ENCODE measurements at regions not wholly inside any gene's neighbourhood (a gene's known extent, or its start where the extent isn't known, plus 50 kb on each side); places are given as distances from the start of the nearest gene placed in this dataset.

GRCh38 chr11:116096272-116096995 lies 592.2 kb upstream of the CADM1 start:
- ATAC-seq, result no peak
- TF ChIP-seq ZNF8 (CRISPR knock-in tag; IDR thresholded peaks at IDR 0.05), result no peak
- TF ChIP-seq PPARA (CRISPR knock-in tag; IDR thresholded peaks at IDR 0.05; ENCODE audit: borderline replicate concordance), result no peak
- TF ChIP-seq RARB (CRISPR knock-in tag; IDR thresholded peaks at IDR 0.05), result no peak
- no peak for TF ChIP-seq CSDC2 (CRISPR knock-in tag; IDR thresholded peaks at IDR 0.05)
- TF ChIP-seq ZNF565 (CRISPR knock-in tag; conservative IDR thresholded peaks at IDR 0.05; ENCODE audit: low read depth), result no peak
- no peak for TF ChIP-seq OSR1 (CRISPR knock-in tag; IDR thresholded peaks at IDR 0.05)
- no peak for TF ChIP-seq ZC3H10 (CRISPR knock-in tag; IDR thresholded peaks at IDR 0.05)
- TF ChIP-seq ISL1 (CRISPR knock-in tag; IDR thresholded peaks at IDR 0.05), result no peak
- TF ChIP-seq, protein P1, sequence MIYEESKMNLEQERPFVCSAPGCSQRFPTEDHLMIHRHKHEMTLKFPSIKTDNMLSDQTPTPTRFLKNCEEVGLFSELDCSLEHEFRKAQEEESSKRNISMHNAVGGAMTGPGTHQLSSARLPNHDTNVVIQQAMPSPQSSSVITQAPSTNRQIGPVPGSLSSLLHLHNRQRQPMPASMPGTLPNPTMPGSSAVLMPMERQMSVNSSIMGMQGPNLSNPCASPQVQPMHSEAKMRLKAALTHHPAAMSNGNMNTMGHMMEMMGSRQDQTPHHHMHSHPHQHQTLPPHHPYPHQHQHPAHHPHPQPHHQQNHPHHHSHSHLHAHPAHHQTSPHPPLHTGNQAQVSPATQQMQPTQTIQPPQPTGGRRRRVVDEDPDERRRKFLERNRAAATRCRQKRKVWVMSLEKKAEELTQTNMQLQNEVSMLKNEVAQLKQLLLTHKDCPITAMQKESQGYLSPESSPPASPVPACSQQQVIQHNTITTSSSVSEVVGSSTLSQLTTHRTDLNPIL (CRISPR knock-in tag; IDR thresholded peaks at IDR 0.05; ENCODE audit: low read depth), result no peak
- TF ChIP-seq, protein P2, sequence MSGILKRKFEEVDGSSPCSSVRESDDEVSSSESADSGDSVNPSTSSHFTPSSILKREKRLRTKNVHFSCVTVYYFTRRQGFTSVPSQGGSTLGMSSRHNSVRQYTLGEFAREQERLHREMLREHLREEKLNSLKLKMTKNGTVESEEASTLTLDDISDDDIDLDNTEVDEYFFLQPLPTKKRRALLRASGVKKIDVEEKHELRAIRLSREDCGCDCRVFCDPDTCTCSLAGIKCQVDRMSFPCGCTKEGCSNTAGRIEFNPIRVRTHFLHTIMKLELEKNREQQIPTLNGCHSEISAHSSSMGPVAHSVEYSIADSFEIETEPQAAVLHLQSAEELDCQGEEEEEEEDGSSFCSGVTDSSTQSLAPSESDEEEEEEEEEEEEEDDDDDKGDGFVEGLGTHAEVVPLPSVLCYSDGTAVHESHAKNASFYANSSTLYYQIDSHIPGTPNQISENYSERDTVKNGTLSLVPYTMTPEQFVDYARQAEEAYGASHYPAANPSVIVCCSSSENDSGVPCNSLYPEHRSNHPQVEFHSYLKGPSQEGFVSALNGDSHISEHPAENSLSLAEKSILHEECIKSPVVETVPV (CRISPR knock-in tag; IDR thresholded peaks at IDR 0.05), result no peak
- TF ChIP-seq ZFP3 (CRISPR knock-in tag; IDR thresholded peaks at IDR 0.05), result no peak
- TF ChIP-seq ARNTL (CRISPR knock-in tag; IDR thresholded peaks at IDR 0.05; ENCODE audit: borderline replicate concordance, low read depth), result no peak

DNA sequence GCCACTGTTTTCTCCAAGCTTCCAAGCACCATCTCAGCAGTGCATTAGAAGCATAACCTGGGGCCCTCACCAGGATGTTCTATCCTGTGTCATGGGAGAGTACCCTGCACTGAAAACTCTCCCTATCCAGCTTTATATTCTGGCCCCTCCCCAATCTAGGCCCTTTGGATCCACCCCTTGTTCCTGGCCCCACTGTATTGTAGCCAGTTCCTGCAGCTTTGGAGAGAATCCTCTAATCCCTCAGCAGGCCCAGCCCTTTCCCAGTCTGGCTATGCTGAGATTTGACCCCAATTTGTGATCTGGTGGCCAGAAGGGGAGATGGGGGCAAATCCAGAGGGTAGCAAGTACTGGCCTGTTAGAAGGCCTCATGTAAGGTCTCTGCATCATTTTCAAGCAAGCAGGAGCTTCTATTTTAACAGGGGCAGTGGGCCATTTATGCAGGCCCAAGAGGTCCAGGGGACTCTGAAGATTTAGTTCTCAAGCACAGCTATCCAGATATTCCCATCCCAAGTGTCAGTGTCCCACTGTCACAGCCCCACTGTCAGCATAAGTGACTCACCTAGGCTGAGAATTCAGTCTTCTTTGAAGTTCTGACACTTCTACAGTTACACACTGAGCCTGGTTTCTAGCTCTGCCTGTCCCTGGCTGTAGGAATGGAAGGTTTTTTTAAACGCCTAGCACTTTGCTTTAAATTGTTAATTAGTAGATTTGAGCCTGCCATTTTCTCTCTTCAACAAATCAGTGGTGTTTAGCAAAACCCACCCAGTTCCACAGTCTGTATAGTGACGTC lies 589.5 kb upstream of the CADM1 start:
- no peak for ATAC-seq
- TF ChIP-seq BACH2 (CRISPR knock-in tag; IDR thresholded peaks at IDR 0.05; ENCODE audit: borderline replicate concordance) (no peak), PATZ1 (CRISPR knock-in tag; IDR thresholded peaks at IDR 0.05; ENCODE audit: borderline replicate concordance) (no peak), PPARA (CRISPR knock-in tag; IDR thresholded peaks at IDR 0.05; ENCODE audit: borderline replicate concordance) (no peak), OSR1 (CRISPR knock-in tag; IDR thresholded peaks at IDR 0.05) (no peak), ISL1 (CRISPR knock-in tag; IDR thresholded peaks at IDR 0.05) (no peak)
- TF ChIP-seq, protein P1 (CRISPR knock-in tag; IDR thresholded peaks at IDR 0.05; ENCODE audit: low read depth), result no peak
- TF ChIP-seq, protein P3, sequence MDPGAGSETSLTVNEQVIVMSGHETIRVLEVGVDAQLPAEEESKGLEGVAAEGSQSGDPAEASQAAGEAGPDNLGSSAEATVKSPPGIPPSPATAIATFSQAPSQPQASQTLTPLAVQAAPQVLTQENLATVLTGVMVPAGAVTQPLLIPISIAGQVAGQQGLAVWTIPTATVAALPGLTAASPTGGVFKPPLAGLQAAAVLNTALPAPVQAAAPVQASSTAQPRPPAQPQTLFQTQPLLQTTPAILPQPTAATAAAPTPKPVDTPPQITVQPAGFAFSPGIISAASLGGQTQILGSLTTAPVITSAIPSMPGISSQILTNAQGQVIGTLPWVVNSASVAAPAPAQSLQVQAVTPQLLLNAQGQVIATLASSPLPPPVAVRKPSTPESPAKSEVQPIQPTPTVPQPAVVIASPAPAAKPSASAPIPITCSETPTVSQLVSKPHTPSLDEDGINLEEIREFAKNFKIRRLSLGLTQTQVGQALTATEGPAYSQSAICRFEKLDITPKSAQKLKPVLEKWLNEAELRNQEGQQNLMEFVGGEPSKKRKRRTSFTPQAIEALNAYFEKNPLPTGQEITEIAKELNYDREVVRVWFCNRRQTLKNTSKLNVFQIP (CRISPR knock-in tag; IDR thresholded peaks at IDR 0.05; ENCODE audit: borderline replicate concordance, low read depth), result no peak

GRCh38 chr11:116093065-116093464 lies 588.9 kb upstream of the CADM1 start:
- ATAC-seq, result no peak
- TF ChIP-seq GLIS3 (CRISPR knock-in tag; IDR thresholded peaks at IDR 0.05), result no peak
- TF ChIP-seq ZFP3 (CRISPR knock-in tag; IDR thresholded peaks at IDR 0.05), result no peak
- TF ChIP-seq, protein P2 (CRISPR knock-in tag; IDR thresholded peaks at IDR 0.05), result no peak
- no peak for TF ChIP-seq RARB (CRISPR knock-in tag; IDR thresholded peaks at IDR 0.05)
- TF ChIP-seq PATZ1 (CRISPR knock-in tag; IDR thresholded peaks at IDR 0.05; ENCODE audit: borderline replicate concordance), result no peak
- no peak for TF ChIP-seq SNAI2 (CRISPR knock-in tag; IDR thresholded peaks at IDR 0.05)
- TF ChIP-seq ISL1 (CRISPR knock-in tag; IDR thresholded peaks at IDR 0.05), result no peak
- TF ChIP-seq, protein P1 (CRISPR knock-in tag; IDR thresholded peaks at IDR 0.05; ENCODE audit: low read depth), result no peak
- TF ChIP-seq ESRRG (CRISPR knock-in tag; IDR thresholded peaks at IDR 0.05), result no peak
- TF ChIP-seq PPARA (CRISPR knock-in tag; IDR thresholded peaks at IDR 0.05; ENCODE audit: borderline replicate concordance), result no peak
- no peak for TF ChIP-seq ZNF565 (CRISPR knock-in tag; conservative IDR thresholded peaks at IDR 0.05; ENCODE audit: low read depth)
- TF ChIP-seq, protein P3 (CRISPR knock-in tag; IDR thresholded peaks at IDR 0.05; ENCODE audit: borderline replicate concordance, low read depth), result no peak
- TF ChIP-seq ZNF70 (CRISPR knock-in tag; IDR thresholded peaks at IDR 0.05), result no peak
- no peak for TF ChIP-seq OSR1 (CRISPR knock-in tag; IDR thresholded peaks at IDR 0.05)
